Lung (tissue), 11 donors: ENCODE measurements at regions not wholly inside any gene's neighbourhood (a gene's known extent, or its start where the extent isn't known, plus 50 kb on each side); places are given as distances from the start of the nearest gene placed in this dataset.

Experiments used
- ATAC-seq: fragments of 200-7000 bp; cut with Tn5 transposase; one replicate; pipeline ENCODE4 v1.9.1; 2020; ENCODE audit warnings: moderate number of reproducible peaks; ENCODE audit not compliant: insufficient read depth, low FRiP score
- DNase-seq, 3 donors: peaks; one replicate each; pipeline ENCODE4 v3.0.0-alpha.2; 2013 to 2017
- H3K27ac ChIP-seq, 2 donors: one replicate each; pipeline ENCODE4 v1.5.1; 2013; ENCODE audit warnings: mild to moderate bottlenecking in 2 of 2, moderate library complexity in 2 of 2, control low read depth in 1 of 2, inconsistent platforms in 1 of 2, low read depth in 1 of 2, low read length in 1 of 2
- H3K27me3 ChIP-seq, 3 donors: one replicate each; pipeline ENCODE4 v1.5.1; 2013; ENCODE audit warnings: low read length in 2 of 3; ENCODE audit not compliant: control insufficient read depth in 3 of 3, insufficient read depth in 3 of 3
- H3K36me3 ChIP-seq, 4 donors: one replicate each; pipeline ENCODE4 v1.5.1; 2013; ENCODE audit warnings: low read length in 4 of 4, mild to moderate bottlenecking in 1 of 4, moderate library complexity in 1 of 4; ENCODE audit not compliant: control insufficient read depth in 4 of 4, insufficient read depth in 4 of 4
- H3K4me1 ChIP-seq, 5 donors: one replicate each; pipeline ENCODE4 v1.5.1; 2013; ENCODE audit warnings: low read length in 5 of 5, mild to moderate bottlenecking in 2 of 5, moderate library complexity in 1 of 5; ENCODE audit not compliant: control insufficient read depth in 5 of 5, insufficient read depth in 5 of 5
- H3K4me3 ChIP-seq: one replicate; pipeline ENCODE4 v1.5.1; 2013; ENCODE audit warnings: mild to moderate bottlenecking, control low read depth, moderate library complexity
- H3K9ac ChIP-seq, 2 donors: one replicate each; pipeline ENCODE4 v1.5.1; 2013; ENCODE audit warnings: low read length in 2 of 2, control low read depth in 1 of 2; ENCODE audit not compliant: insufficient read depth in 1 of 2
- H3K9me3 ChIP-seq, 4 donors: one replicate each; pipeline ENCODE4 v1.5.1; 2013; ENCODE audit warnings: low read length in 3 of 4, mild to moderate bottlenecking in 1 of 4, moderate library complexity in 1 of 4; ENCODE audit not compliant: control insufficient read depth in 4 of 4, insufficient read depth in 3 of 4
- CTCF ChIP-seq: IDR thresholded peaks from 2 replicates; pipeline ENCODE4 v1.5.1; 2012; ENCODE audit warnings: mild to moderate bottlenecking; ENCODE audit errors: control extremely low read depth, extremely low read depth
- WGBS, 2 donors: extraction: QIAGEN DNeasy Blood & Tissue Kit; methylation state at CpG; one replicate each; pipeline ENCODE4 v1.1.7; 2013; 5-methylcytosine and 5-hydroxymethylcytosine counted together
- donor health status: control.
- donor health status: control.
- donor health status: Bipolar disorder and iron deficiency.
- donor health status: healthy.
- donor health status: DM: yes; HTN: yes; CAD: no.

GRCh38 chr2:129673847-129674711 lies 305.4 kb upstream of the RAB6C start:
- ATAC-seq (no peak), DNase-seq (no peak)
- Histone ChIP-seq H3K4me3 (no peak overlapping the region), H3K27ac (no peak overlapping the region), H3K36me3 (no peaks in the 10 kb centered on the region), H3K9ac (no peak overlapping the region), H3K9me3 (peaks cover 0 to 4% (median 0%) of the 10 kb centered on the region in 4 donors), H3K4me1 (no peaks in the 10 kb centered on the region), H3K27me3 (no peaks in the 10 kb centered on the region)
- TF ChIP-seq CTCF = no peak
- 47 to 60% methylated on average over 14 of the region's 14 CpGs for WGBS, 2 donors

- DNase-seq (no peak), ATAC-seq (no peak)
- WGBS, 2 donors = 86 to 90% methylated on average over 9 of the region's 9 CpGs
- Histone ChIP-seq H3K36me3 (no peaks in the 10 kb centered on the region), H3K9ac (no peak overlapping the region), H3K27ac (no peak overlapping the region), H3K9me3 (peaks cover 0 to 10% (median under 1%) of the 10 kb centered on the region in 4 donors), H3K4me1 (no peaks in the 10 kb centered on the region), H3K4me3 (no peak overlapping the region), H3K27me3 (no peaks in the 10 kb centered on the region)
- no peak for TF ChIP-seq CTCF
Measured at GRCh38 chr2:129678751-129679150, 300.7 kb upstream of the RAB6C start.

- no peak for TF ChIP-seq CTCF
- no peak overlapping the region for H3K9ac ChIP-seq
- WGBS, 2 donors = 80 to 84% methylated on average over 1 of the region's 1 CpG
- H3K4me3 ChIP-seq = no peak overlapping the region
- ATAC-seq (no peak), DNase-seq (no peak)
- H3K36me3 ChIP-seq = no peaks in the 10 kb centered on the region
- no peaks in the 10 kb centered on the region for H3K4me1 ChIP-seq
- H3K27me3 ChIP-seq = no peaks in the 10 kb centered on the region
- no peak overlapping the region for H3K27ac ChIP-seq
- H3K9me3 ChIP-seq = peaks cover 0 to 8% (median under 1%) of the 10 kb centered on the region in 4 donors
Measured at GRCh38 chr2:129681788-129682187, 297.7 kb upstream of the RAB6C start.
